Endothelial cell of umbilical vein (primary cell): ENCODE measurements at regions not wholly inside any gene's neighbourhood (a gene's known extent, or its start where the extent isn't known, plus 50 kb on each side); places are given as distances from the start of the nearest gene placed in this dataset.
"Not testable (repeated sequence)": the region's sequence is repeated elsewhere in the genome, so short reads cannot be mapped to it uniquely, and the experiment has no call there.

ENCODE experiments used
- BruUV-seq: library from RNA; stranded (reverse); fragments of 400-500 nt; replicated peaks from 2 replicates; lab custom pipeline; 2021; lab: Mats Ljungman, UMichigan
- CTCF ChIA-PET: fragments of 300-600, 350-600 bp; sonication (Branson Sonifier 250); formaldehyde crosslinking; loops from one replicate; lab custom pipeline; 2021; ENCODE audit warnings: antibody characterized with exemption, inconsistent platforms; lab: Charles Lee
- POLR2A ChIA-PET: fragments of 300-600, 350-600 bp; sonication (Branson Sonifier 250); formaldehyde crosslinking; loops from one replicate; lab custom pipeline; 2021; ENCODE audit warnings: antibody characterized with exemption, inconsistent platforms; lab: Charles Lee
- DNase-seq: peaks from one replicate; pipeline ENCODE4 v3.0.0-alpha.2; 2011; ENCODE audit warnings: low read depth, low spot score
- FAIRE-seq: peaks from 2 replicates; lab custom pipeline; 2011; peaks lifted over from hg19 to GRCh38; lab: Jason Lieb, UNC
- H2AFZ ChIP-seq: 2 replicates; pipeline ENCODE4 v1.6.0; 2012; ENCODE audit warnings: low read depth, low read length, control low read depth, inconsistent platforms
- H3K27ac ChIP-seq: 2 replicates; pipeline ENCODE4 v1.5.1; 2011; ENCODE audit warnings: low read depth, mild to moderate bottlenecking, control low read depth, low read length, moderate library complexity; ENCODE audit not compliant: insufficient read depth
- H3K27me3 ChIP-seq, 2 experiments: 2 replicates each; pipeline versions ENCODE4 v1.6.0 to v1.6.1; 2011; ENCODE audit warnings: low read length in 2 of 2, mixed read lengths in 1 of 2; ENCODE audit not compliant: control insufficient read depth in 2 of 2, insufficient read depth in 2 of 2
- H3K36me3 ChIP-seq, 2 experiments: 2 replicates in 1 of 2; 3 replicates in 1 of 2; pipeline ENCODE4 v1.5.1; 2011; ENCODE audit warnings: low read length in 2 of 2, mild to moderate bottlenecking in 1 of 2, moderate library complexity in 1 of 2; ENCODE audit not compliant: control insufficient read depth in 2 of 2, insufficient read depth in 2 of 2; ENCODE audit errors: extremely low read depth in 1 of 2
- H3K4me1 ChIP-seq: 3 replicates; pipeline ENCODE4 v1.5.1; 2011; ENCODE audit warnings: mild to moderate bottlenecking, low read length; ENCODE audit not compliant: control insufficient read depth, insufficient read depth; ENCODE audit errors: extremely low read depth
- H3K4me2 ChIP-seq: 2 replicates; pipeline ENCODE4 v1.6.1; 2011; ENCODE audit warnings: low read length, control low read depth, mixed read lengths; ENCODE audit not compliant: insufficient read depth
- H3K4me3 ChIP-seq, 3 experiments: fragments of 200-600 bp in 1 of 3; sonication (generic), shearing (Covaris generic) in 1 of 3; replicated peaks in 1 of 3; 2 replicates each; pipeline ENCODE4 v1.5.1; 2011 to 2016; ENCODE audit warnings: control low read depth in 3 of 3, low read length in 3 of 3, mild to moderate bottlenecking in 2 of 3, inconsistent platforms in 1 of 3, low read depth in 1 of 3, moderate library complexity in 1 of 3; ENCODE audit not compliant: insufficient read depth in 1 of 3
- H3K79me2 ChIP-seq: 2 replicates; pipeline ENCODE4 v1.6.0; 2012; ENCODE audit warnings: low read length, inconsistent platforms; ENCODE audit not compliant: control insufficient read depth, insufficient read depth
- H3K9ac ChIP-seq: replicated peaks from 2 replicates; pipeline ENCODE3; 2011; ENCODE audit warnings: low read length, control low read depth; ENCODE audit not compliant: insufficient read depth; ENCODE audit errors: extremely low read depth
- H3K9me1 ChIP-seq: replicated peaks from 3 replicates; pipeline ENCODE4 v1.6.0; 2011; ENCODE audit warnings: mild to moderate bottlenecking, low read length; ENCODE audit not compliant: control insufficient read depth, insufficient read depth; ENCODE audit errors: extremely low read depth
- H3K9me3 ChIP-seq: replicated peaks from 2 replicates; pipeline ENCODE4 v1.5.1; 2012; ENCODE audit warnings: low read length, inconsistent platforms; ENCODE audit not compliant: control insufficient read depth, insufficient read depth
- H4K20me1 ChIP-seq: replicated peaks from 2 replicates; pipeline ENCODE3; 2011; ENCODE audit warnings: mild to moderate bottlenecking, low read length; ENCODE audit not compliant: control insufficient read depth, insufficient read depth; ENCODE audit errors: extremely low read depth
- CTCF ChIP-seq, 2 donors: IDR thresholded peaks; 1 replicate in 1 of 2; 2 replicates in 1 of 2; pipeline ENCODE4 v1.5.1; 2011; ENCODE audit warnings: low read length in 2 of 2, mild to moderate bottlenecking in 2 of 2, moderate library complexity in 2 of 2, control low read depth in 1 of 2, inconsistent platforms in 1 of 2, low read depth in 1 of 2; ENCODE audit not compliant: insufficient read depth in 1 of 2; ENCODE audit errors: extremely low read depth in 1 of 2
- EZH2 ChIP-seq: IDR thresholded peaks from 2 replicates; pipeline ENCODE4 v1.6.1; 2012; ENCODE audit warnings: borderline replicate concordance, low read depth, mild to moderate bottlenecking, moderate library complexity, low read length, inconsistent platforms; ENCODE audit not compliant: severe bottlenecking
- FOS ChIP-seq: IDR thresholded peaks from 2 replicates; pipeline ENCODE4 v1.6.1; 2011; ENCODE audit warnings: mild to moderate bottlenecking, low read length, moderate library complexity, borderline replicate concordance; ENCODE audit not compliant: insufficient read depth
- GATA2 ChIP-seq: IDR thresholded peaks from 2 replicates; pipeline ENCODE4 v1.7.0; 2011; ENCODE audit warnings: low read depth, mild to moderate bottlenecking, moderate library complexity, mixed read lengths, low read length; ENCODE audit not compliant: insufficient read length, insufficient read depth
- JUN ChIP-seq: IDR thresholded peaks from 2 replicates; pipeline ENCODE4 v1.6.1; 2011; ENCODE audit warnings: borderline replicate concordance, low read depth; ENCODE audit not compliant: insufficient read length, insufficient read depth
- MYC ChIP-seq: IDR thresholded peaks from one replicate; pipeline ENCODE4 v1.6.1; 2011; ENCODE audit warnings: mild to moderate bottlenecking, low read depth, low read length
- POLR2A ChIP-seq: IDR thresholded peaks from 2 replicates; pipeline ENCODE4 v1.6.1; 2012; ENCODE audit warnings: low read depth, mild to moderate bottlenecking, control low read depth, low read length
- POLR2AphosphoS5 ChIP-seq: IDR thresholded peaks from 2 replicates; pipeline ENCODE4 v1.6.1; 2012; ENCODE audit warnings: low read depth, mild to moderate bottlenecking, control low read depth, low read length, moderate library complexity; ENCODE audit not compliant: insufficient read depth
- dilution Hi-C: fragments of 300-500 bp; cut with MboI; formaldehyde crosslinking; loops from one replicate; pipeline ENCODE4 v1.15.0; 2019; ENCODE audit warnings: low sequenced_read_pairs; ENCODE audit not compliant: extremely low pct_ligation_motif_present
- intact Hi-C: fragments of 100-400 bp; cut with micrococcal nuclease; formaldehyde crosslinking; loops from one replicate; pipeline ENCODE4 v1.10.0; 2022
- TF ChIP-seq, protein P1 (sequence below): IDR thresholded peaks from 2 replicates; pipeline ENCODE4 v1.6.1; 2011; ENCODE audit not compliant: insufficient read depth, insufficient read length

DNA sequence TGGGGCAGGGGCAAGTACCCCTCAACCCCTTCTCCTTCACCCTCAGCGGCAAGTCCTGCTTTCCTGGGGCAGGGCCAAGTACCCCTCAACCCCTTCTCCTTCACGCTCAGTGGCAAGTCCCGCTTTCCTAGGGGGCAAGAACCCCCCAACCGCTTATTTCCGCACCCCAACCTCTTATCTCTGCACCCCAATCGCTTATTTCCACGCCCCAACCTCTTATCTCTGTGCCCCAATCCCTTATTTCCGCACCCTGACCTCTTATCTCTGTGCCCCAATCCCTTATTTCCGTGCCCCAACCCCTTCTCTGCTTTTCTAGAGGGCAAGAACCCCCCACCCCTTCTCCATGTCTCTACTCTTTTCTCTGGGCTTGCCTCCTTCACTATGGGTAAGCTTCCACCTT, 109.2 kb upstream of the PELI1 start:
- H3K36me3 ChIP-seq, H3K9me1 ChIP-seq, H3K79me2 ChIP-seq, H3K4me1 ChIP-seq, dilution Hi-C loops, POLR2A ChIA-PET, H3K27ac ChIP-seq, CTCF ChIA-PET, H3K4me2 ChIP-seq, H4K20me1 ChIP-seq, DNase-seq, H3K4me3 ChIP-seq, BruUV-seq, intact Hi-C loops, FAIRE-seq, H3K9ac ChIP-seq, H3K9me3 ChIP-seq, H2AFZ ChIP-seq, H3K27me3 ChIP-seq: not testable (repeated sequence)

DNA sequence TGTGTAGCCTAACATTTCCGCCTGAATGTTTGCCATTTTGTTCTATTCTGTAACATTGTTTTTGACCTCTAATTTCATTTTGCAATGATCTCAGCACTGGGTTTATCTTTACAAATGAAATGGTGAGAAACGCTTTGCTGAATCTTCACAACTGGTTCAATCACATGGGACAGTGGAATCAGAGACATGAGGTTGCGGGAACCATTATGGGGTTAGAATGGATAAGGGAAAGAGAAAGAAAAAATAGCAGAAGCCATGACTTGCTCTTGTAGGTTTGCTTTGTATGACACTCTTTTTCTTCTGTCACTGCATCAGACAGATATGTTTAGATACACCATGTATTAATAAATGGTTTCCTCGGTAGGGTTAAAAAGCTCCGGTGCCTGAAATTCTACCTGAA, 114.3 kb upstream of the PELI1 start:
- Histone ChIP-seq H3K79me2 (no peaks in the 10 kb centered on the region), H3K4me3 (no peak overlapping the region), H3K27me3 (no peaks in the 10 kb centered on the region), H3K36me3 (no peaks in the 10 kb centered on the region), H3K9me3 (no peaks in the 10 kb centered on the region), H3K9me1 (no peaks in the 10 kb centered on the region), H3K4me1 (peaks cover 35% of the 10 kb centered on the region), H3K27ac (no peak overlapping the region), H4K20me1 (no peaks in the 10 kb centered on the region), H2AFZ (no peak overlapping the region), H3K4me2 (no peak overlapping the region), H3K9ac (no peak overlapping the region)
- intact Hi-C loops (no loop called here), dilution Hi-C loops (no loop called here)
- ChIA-PET POLR2A (no interaction called here), CTCF (interaction anchor here (1.3 kb wide), 2 partner anchors 10 to 54 kb away, joined by 3 to 4 read pairs; no protein-coding TSS in a partner anchor)
- no TSS peak for BruUV-seq
- FAIRE-seq (no peak), DNase-seq (no peak)
- TF ChIP-seq, protein P1, sequence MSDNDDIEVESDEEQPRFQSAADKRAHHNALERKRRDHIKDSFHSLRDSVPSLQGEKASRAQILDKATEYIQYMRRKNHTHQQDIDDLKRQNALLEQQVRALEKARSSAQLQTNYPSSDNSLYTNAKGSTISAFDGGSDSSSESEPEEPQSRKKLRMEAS = no peak
- no peak for TF ChIP-seq JUN
- no peak for TF ChIP-seq MYC
- no peak for TF ChIP-seq EZH2
- no peak for TF ChIP-seq POLR2AphosphoS5
- no peak for TF ChIP-seq FOS
- no peak for TF ChIP-seq CTCF (IDR thresholded peaks at IDR 0.05; ENCODE audit: extremely low read depth in 1 of 2, insufficient read depth in 1 of 2, low read depth in 1 of 2, low read length in 2 of 2)
- no peak for TF ChIP-seq GATA2
- no peak for TF ChIP-seq POLR2A
